SK-N-SH (cell line): ENCODE measurements at regions not wholly inside any gene's neighbourhood (a gene's known extent, or its start where the extent isn't known, plus 50 kb on each side); places are given as distances from the start of the nearest gene placed in this dataset.

Source experiments
- CTCF ChIA-PET: fragments of 300-600, 350-600 bp; formaldehyde crosslinking; extraction: SDS; loops from one replicate; lab custom pipeline; 2021; lab: Yijun Ruan, JAX
- POLR2A ChIA-PET: fragments of 350-600 bp; sonication (Branson Sonifier 250); formaldehyde crosslinking; extraction: SDS; loops from one replicate; lab custom pipeline; 2020; ENCODE audit warnings: antibody characterized with exemption, inconsistent platforms; lab: Yijun Ruan, JAX
- DNase-seq: peaks from one replicate; pipeline ENCODE4 v3.0.0; 2012
- H2AFZ ChIP-seq: fragments of 200-600 bp; sonication (generic); 2 replicates; pipeline ENCODE4 v1.8.1; 2016; ENCODE audit warnings: antibody characterized with exemption, mild to moderate bottlenecking, low read depth
- H3F3A ChIP-seq: fragments of 200-600 bp; sonication (generic); replicated peaks from 2 replicates; pipeline ENCODE3; 2016; ENCODE audit warnings: antibody characterized with exemption, mild to moderate bottlenecking; ENCODE audit not compliant: insufficient read depth
- H3K27ac ChIP-seq, 2 experiments: fragments of 200-500 bp in 1 of 2; fragments of 200-600 bp in 1 of 2; sonication (Bioruptor generic) in 1 of 2; sonication (generic), shearing (Covaris generic) in 1 of 2; 2 replicates each; pipeline versions ENCODE4 v1.5.1 to v1.6.1; 2014 to 2016; ENCODE audit warnings: low read depth in 2 of 2, inconsistent platforms in 1 of 2, low read length in 1 of 2, mild to moderate bottlenecking in 1 of 2, mixed read lengths in 1 of 2
- H3K27me3 ChIP-seq: fragments of 200-600 bp; sonication (generic), shearing (Covaris generic); 2 replicates; pipeline ENCODE4 v1.6.1; 2016; ENCODE audit warnings: mixed run types; ENCODE audit not compliant: insufficient read depth
- H3K36me3 ChIP-seq, 2 experiments: fragments of 200-500 bp in 1 of 2; fragments of 200-600 bp in 1 of 2; sonication (Bioruptor generic) in 1 of 2; sonication (generic) in 1 of 2; replicated peaks in 1 of 2; 2 replicates each; pipeline versions ENCODE3 to v1.5.1; 2014 to 2016; ENCODE audit warnings: low read length in 1 of 2, mild to moderate bottlenecking in 1 of 2; ENCODE audit not compliant: insufficient read depth in 2 of 2, control insufficient read depth in 1 of 2
- H3K4me1 ChIP-seq, 2 experiments: fragments of 200-500 bp in 1 of 2; fragments of 200-600 bp in 1 of 2; sonication (Bioruptor generic) in 1 of 2; sonication (generic), shearing (Covaris generic) in 1 of 2; 2 replicates each; pipeline versions ENCODE4 v1.5.1 to v1.6.1; 2014 to 2016; ENCODE audit warnings: low read depth in 1 of 2, low read length in 1 of 2, mixed run types in 1 of 2; ENCODE audit not compliant: insufficient read depth in 2 of 2, control insufficient read depth in 1 of 2
- H3K4me2 ChIP-seq: fragments of 200-600 bp; sonication (generic), shearing (Covaris generic); 2 replicates; pipeline ENCODE4 v1.6.1; 2017; ENCODE audit warnings: mixed run types
- H3K4me3 ChIP-seq, 2 experiments: fragments of 200-500 bp in 1 of 2; fragments of 200-600 bp in 1 of 2; sonication (Bioruptor generic) in 1 of 2; sonication (generic), shearing (Covaris generic) in 1 of 2; 2 replicates each; pipeline versions ENCODE4 v1.5.1 to v1.8.1; 2014 to 2016; ENCODE audit warnings: low read depth in 2 of 2, inconsistent platforms in 1 of 2, low read length in 1 of 2, mild to moderate bottlenecking in 1 of 2, mixed read lengths in 1 of 2, moderate library complexity in 1 of 2
- H3K79me2 ChIP-seq: fragments of 200-600 bp; sonication (generic); 2 replicates; pipeline ENCODE4 v1.8.1; 2017; ENCODE audit warnings: mild to moderate bottlenecking; ENCODE audit not compliant: insufficient read depth
- H3K9ac ChIP-seq: fragments of 200-600 bp; sonication (generic); 2 replicates; pipeline ENCODE4 v1.6.1; 2017; ENCODE audit warnings: mixed run types
- H3K9me2 ChIP-seq: fragments of 200-600 bp; sonication (generic); 2 replicates; pipeline ENCODE4 v1.6.1; 2017; ENCODE audit warnings: mixed run types
- H3K9me3 ChIP-seq: fragments of 200-600 bp; sonication (generic); 2 replicates; pipeline ENCODE4 v1.6.1; 2017; ENCODE audit warnings: mixed run types, mild to moderate bottlenecking, moderate library complexity
- H4K20me1 ChIP-seq: fragments of 200-600 bp; sonication (generic); 2 replicates; pipeline ENCODE4 v1.6.1; 2017; ENCODE audit warnings: mild to moderate bottlenecking, mixed run types; ENCODE audit not compliant: insufficient read depth
- CTCF ChIP-seq: fragments of 200-600 bp; sonication (generic); IDR thresholded peaks from 2 replicates; pipeline ENCODE4 v1.6.1; 2017; ENCODE audit warnings: antibody characterized with exemption, mild to moderate bottlenecking, moderate library complexity
- ELF1 ChIP-seq: IDR thresholded peaks from 2 replicates; pipeline ENCODE4 v1.4.0; 2012
- EZH2phosphoT487 ChIP-seq: fragments of 200-600 bp; sonication (generic); IDR thresholded peaks from 2 replicates; pipeline ENCODE4 v1.6.1; 2017; ENCODE audit warnings: low read depth, mixed run types, mild to moderate bottlenecking, antibody characterized with exemption, moderate library complexity, borderline replicate concordance
- MAX ChIP-seq: IDR thresholded peaks from 2 replicates; pipeline ENCODE4 v1.4.0; 2012; ENCODE audit warnings: low read depth
- NFIC ChIP-seq: IDR thresholded peaks from 2 replicates; pipeline ENCODE4 v1.4.0; 2012; ENCODE audit warnings: borderline replicate concordance
- POLR2AphosphoS5 ChIP-seq: IDR thresholded peaks from 2 replicates; pipeline ENCODE4 v1.6.1; 2012; ENCODE audit warnings: low read depth, low read length
- RAD21 ChIP-seq: IDR thresholded peaks from 2 replicates; pipeline ENCODE4 v1.6.1; 2012; ENCODE audit warnings: mild to moderate bottlenecking, low read length
- RXRA ChIP-seq: IDR thresholded peaks from 2 replicates; pipeline ENCODE4 v1.4.0; 2012; ENCODE audit warnings: low read depth, mild to moderate bottlenecking, borderline replicate concordance
- SIN3A ChIP-seq: IDR thresholded peaks from 2 replicates; pipeline ENCODE4 v1.6.1; 2012; ENCODE audit warnings: low read depth, mild to moderate bottlenecking, low read length, moderate library complexity, borderline replicate concordance
- TAF1 ChIP-seq: IDR thresholded peaks from 2 replicates; pipeline ENCODE4 v1.6.1; 2012; ENCODE audit warnings: low read depth, mild to moderate bottlenecking, low read length, moderate library complexity, borderline replicate concordance
- TEAD4 ChIP-seq: IDR thresholded peaks from 2 replicates; pipeline ENCODE4 v1.4.0; 2012; ENCODE audit warnings: mild to moderate bottlenecking, borderline replicate concordance; ENCODE audit not compliant: insufficient read depth
- YY1 ChIP-seq: IDR thresholded peaks from 2 replicates; pipeline ENCODE4 v1.4.0; 2012; ENCODE audit warnings: low read depth, mild to moderate bottlenecking
- WGBS: methylation state at CpG from one replicate; pipeline ENCODE4 v1.1.6; 2017; ENCODE audit warnings: low lambda C conversion rate; 5-methylcytosine and 5-hydroxymethylcytosine counted together
- TF ChIP-seq, protein P1 (sequence below): IDR thresholded peaks from 2 replicates; pipeline ENCODE4 v1.4.0; 2012; ENCODE audit warnings: low read depth, borderline replicate concordance
- TF ChIP-seq, protein P2 (sequence below): IDR thresholded peaks from 2 replicates; pipeline ENCODE4 v1.6.1; 2012; ENCODE audit warnings: mild to moderate bottlenecking, low read depth, low read length, moderate library complexity

DNA sequence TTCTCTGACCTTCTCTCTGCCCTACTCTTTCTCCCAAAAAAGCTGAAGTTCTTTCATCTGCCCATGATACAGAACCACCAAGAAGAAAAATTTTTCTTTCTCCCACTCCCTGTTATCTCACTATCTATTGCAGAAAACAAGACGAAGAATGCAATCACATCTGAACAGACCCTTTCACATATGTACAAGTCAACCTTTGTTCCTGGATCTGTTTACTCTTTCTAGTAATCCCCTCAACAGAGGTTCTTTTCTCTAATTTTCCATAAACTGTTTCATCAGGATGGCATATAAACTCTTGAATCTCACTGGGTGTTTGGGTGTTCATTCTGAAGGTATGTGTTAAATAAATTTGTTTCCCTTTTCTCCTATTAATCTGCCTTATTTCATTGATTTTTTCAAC lies 1262.7 kb upstream of the NRXN1 start:
- no peaks in the 10 kb centered on the region for H3K9me3 ChIP-seq
- H3K79me2 ChIP-seq = no peaks in the 10 kb centered on the region; the same call in 1 of the 2 replicates
- H4K20me1 ChIP-seq = no peaks in the 10 kb centered on the region
- no peaks in the 10 kb centered on the region for H3K9me2 ChIP-seq
- no peaks in the 10 kb centered on the region for H3F3A ChIP-seq
- CTCF ChIA-PET = no interaction called here
- 6% methylated on average over 1 of the region's 1 CpG for WGBS
- no peak overlapping the region for H2AFZ ChIP-seq
- no peak overlapping the region for H3K4me3 ChIP-seq
- H3K27me3 ChIP-seq = no peaks in the 10 kb centered on the region
- no peaks in the 10 kb centered on the region for H3K36me3 ChIP-seq
- no peak overlapping the region for H3K4me2 ChIP-seq
- no peak for TF ChIP-seq RAD21
- TF ChIP-seq NFIC = no peak
- TF ChIP-seq CTCF = no peak
- no peak for TF ChIP-seq TEAD4
- no peak for TF ChIP-seq SIN3A
- TF ChIP-seq EZH2phosphoT487 = no peak
- no peak for TF ChIP-seq RXRA
- TF ChIP-seq ELF1 = no peak
- no peak for TF ChIP-seq POLR2AphosphoS5
- TF ChIP-seq YY1 = no peak
- no peak for TF ChIP-seq MAX
- no peak for TF ChIP-seq TAF1
- TF ChIP-seq, protein P1, sequence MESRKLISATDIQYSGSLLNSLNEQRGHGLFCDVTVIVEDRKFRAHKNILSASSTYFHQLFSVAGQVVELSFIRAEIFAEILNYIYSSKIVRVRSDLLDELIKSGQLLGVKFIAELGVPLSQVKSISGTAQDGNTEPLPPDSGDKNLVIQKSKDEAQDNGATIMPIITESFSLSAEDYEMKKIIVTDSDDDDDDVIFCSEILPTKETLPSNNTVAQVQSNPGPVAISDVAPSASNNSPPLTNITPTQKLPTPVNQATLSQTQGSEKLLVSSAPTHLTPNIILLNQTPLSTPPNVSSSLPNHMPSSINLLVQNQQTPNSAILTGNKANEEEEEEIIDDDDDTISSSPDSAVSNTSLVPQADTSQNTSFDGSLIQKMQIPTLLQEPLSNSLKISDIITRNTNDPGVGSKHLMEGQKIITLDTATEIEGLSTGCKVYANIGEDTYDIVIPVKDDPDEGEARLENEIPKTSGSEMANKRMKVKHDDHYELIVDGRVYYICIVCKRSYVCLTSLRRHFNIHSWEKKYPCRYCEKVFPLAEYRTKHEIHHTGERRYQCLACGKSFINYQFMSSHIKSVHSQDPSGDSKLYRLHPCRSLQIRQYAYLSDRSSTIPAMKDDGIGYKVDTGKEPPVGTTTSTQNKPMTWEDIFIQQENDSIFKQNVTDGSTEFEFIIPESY = no peak
- TF ChIP-seq, protein P2, sequence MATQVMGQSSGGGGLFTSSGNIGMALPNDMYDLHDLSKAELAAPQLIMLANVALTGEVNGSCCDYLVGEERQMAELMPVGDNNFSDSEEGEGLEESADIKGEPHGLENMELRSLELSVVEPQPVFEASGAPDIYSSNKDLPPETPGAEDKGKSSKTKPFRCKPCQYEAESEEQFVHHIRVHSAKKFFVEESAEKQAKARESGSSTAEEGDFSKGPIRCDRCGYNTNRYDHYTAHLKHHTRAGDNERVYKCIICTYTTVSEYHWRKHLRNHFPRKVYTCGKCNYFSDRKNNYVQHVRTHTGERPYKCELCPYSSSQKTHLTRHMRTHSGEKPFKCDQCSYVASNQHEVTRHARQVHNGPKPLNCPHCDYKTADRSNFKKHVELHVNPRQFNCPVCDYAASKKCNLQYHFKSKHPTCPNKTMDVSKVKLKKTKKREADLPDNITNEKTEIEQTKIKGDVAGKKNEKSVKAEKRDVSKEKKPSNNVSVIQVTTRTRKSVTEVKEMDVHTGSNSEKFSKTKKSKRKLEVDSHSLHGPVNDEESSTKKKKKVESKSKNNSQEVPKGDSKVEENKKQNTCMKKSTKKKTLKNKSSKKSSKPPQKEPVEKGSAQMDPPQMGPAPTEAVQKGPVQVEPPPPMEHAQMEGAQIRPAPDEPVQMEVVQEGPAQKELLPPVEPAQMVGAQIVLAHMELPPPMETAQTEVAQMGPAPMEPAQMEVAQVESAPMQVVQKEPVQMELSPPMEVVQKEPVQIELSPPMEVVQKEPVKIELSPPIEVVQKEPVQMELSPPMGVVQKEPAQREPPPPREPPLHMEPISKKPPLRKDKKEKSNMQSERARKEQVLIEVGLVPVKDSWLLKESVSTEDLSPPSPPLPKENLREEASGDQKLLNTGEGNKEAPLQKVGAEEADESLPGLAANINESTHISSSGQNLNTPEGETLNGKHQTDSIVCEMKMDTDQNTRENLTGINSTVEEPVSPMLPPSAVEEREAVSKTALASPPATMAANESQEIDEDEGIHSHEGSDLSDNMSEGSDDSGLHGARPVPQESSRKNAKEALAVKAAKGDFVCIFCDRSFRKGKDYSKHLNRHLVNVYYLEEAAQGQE = no peak
- TF ChIP-seq, all 33 proteins: peak for 0
- POLR2A ChIA-PET = no interaction called here
- Histone ChIP-seq H3K9ac (no peak overlapping the region), H3K27ac (no peak overlapping the region), H3K4me1 (no peaks in the 10 kb centered on the region)
- DNase-seq = no peak
